CD14-positive monocyte (primary cell): ENCODE measurements at regions not wholly inside any gene's neighbourhood (a gene's known extent, or its start where the extent isn't known, plus 50 kb on each side); places are given as distances from the start of the nearest gene placed in this dataset.

Experiments
- DNase-seq, 3 donors: peaks; one replicate each; pipeline ENCODE4 v3.0.0-alpha.2; 2011 to 2022
- H2AFZ ChIP-seq: 2 replicates; pipeline ENCODE4 v1.6.0; 2012; ENCODE audit warnings: mild to moderate bottlenecking, low read depth, low read length, inconsistent platforms; ENCODE audit not compliant: insufficient read depth, poor library complexity, severe bottlenecking
- H3K27ac ChIP-seq, 2 donors: 1 replicate in 1 of 2; 2 replicates in 1 of 2; pipeline ENCODE4 v1.5.1; 2012 to 2013; ENCODE audit warnings: low read length in 2 of 2, control low read depth in 1 of 2, inconsistent platforms in 1 of 2, low read depth in 1 of 2, mild to moderate bottlenecking in 1 of 2
- H3K27me3 ChIP-seq, 2 donors: one replicate each; pipeline versions ENCODE4 v1.6.0 to v1.6.1; 2011 to 2013; ENCODE audit warnings: low read length in 2 of 2; ENCODE audit not compliant: control insufficient read depth in 2 of 2, insufficient read depth in 2 of 2
- H3K36me3 ChIP-seq, 2 donors: replicated peaks in 1 of 2; 1 replicate in 1 of 2; 2 replicates in 1 of 2; pipeline versions ENCODE4 v1.5.1 to v1.6.1; 2012 to 2013; ENCODE audit warnings: low read length in 2 of 2, control low read depth in 1 of 2, inconsistent platforms in 1 of 2, mild to moderate bottlenecking in 1 of 2; ENCODE audit not compliant: insufficient read depth in 2 of 2, control insufficient read depth in 1 of 2
- H3K4me1 ChIP-seq, 2 donors: 1 replicate in 1 of 2; 2 replicates in 1 of 2; pipeline versions ENCODE4 v1.5.1 to v1.6.1; 2012 to 2013; ENCODE audit warnings: low read length in 2 of 2, control low read depth in 1 of 2, inconsistent platforms in 1 of 2, mild to moderate bottlenecking in 1 of 2, moderate library complexity in 1 of 2; ENCODE audit not compliant: insufficient read depth in 2 of 2, control insufficient read depth in 1 of 2
- H3K4me2 ChIP-seq: replicated peaks from 2 replicates; pipeline ENCODE3; 2012; ENCODE audit warnings: low read length, moderate library complexity, mild to moderate bottlenecking; ENCODE audit not compliant: poor library complexity, severe bottlenecking; ENCODE audit errors: extremely low read depth
- H3K4me3 ChIP-seq, 3 experiments: fragments of 200-600 bp in 1 of 3; sonication (generic) in 1 of 3; replicated peaks in 1 of 3; 1 replicate in 2 of 3; 2 replicates in 1 of 3; pipeline ENCODE4 v1.5.1; 2011 to 2013; ENCODE audit warnings: low read length in 3 of 3, mild to moderate bottlenecking in 3 of 3, control low read depth in 2 of 3, low read depth in 2 of 3, inconsistent platforms in 1 of 3, moderate library complexity in 1 of 3
- H3K79me2 ChIP-seq: 2 replicates; pipeline ENCODE4 v1.6.0; 2012; ENCODE audit warnings: mild to moderate bottlenecking, control low read depth, inconsistent platforms, low read length, moderate library complexity; ENCODE audit not compliant: insufficient read depth
- H3K9ac ChIP-seq: 2 replicates; pipeline ENCODE4 v1.6.0; 2017; ENCODE audit warnings: low read length, mild to moderate bottlenecking; ENCODE audit not compliant: insufficient read depth, poor library complexity, severe bottlenecking
- H3K9me3 ChIP-seq, 2 donors: replicated peaks in 1 of 2; 1 replicate in 1 of 2; 2 replicates in 1 of 2; pipeline versions ENCODE4 v1.5.1 to v1.6.1; 2012 to 2013; ENCODE audit warnings: low read length in 2 of 2, control low read depth in 1 of 2; ENCODE audit not compliant: control insufficient read depth in 1 of 2, insufficient read depth in 1 of 2
- H4K20me1 ChIP-seq: 2 replicates; pipeline ENCODE4 v1.6.0; 2012; ENCODE audit warnings: mild to moderate bottlenecking, low read length, control low read depth, moderate library complexity; ENCODE audit not compliant: insufficient read depth
- H3K27ac Mint-ChIP-seq, 7 donors: one replicate each; pipeline ENCODE4 v1.8.0; 2020; ENCODE audit warnings: mild to moderate bottlenecking in 7 of 7, mixed read lengths in 7 of 7, moderate library complexity in 6 of 7, inconsistent platforms in 2 of 7
- H3K27me3 Mint-ChIP-seq, 3 donors: one replicate each; pipeline ENCODE4 v1.8.0; 2021 to 2022; ENCODE audit warnings: low read depth in 3 of 3, mild to moderate bottlenecking in 3 of 3, mixed read lengths in 3 of 3, moderate library complexity in 3 of 3, inconsistent platforms in 1 of 3
- H3K36me3 Mint-ChIP-seq, 2 donors: one replicate each; pipeline ENCODE4 v1.8.0; 2020; ENCODE audit warnings: mixed read lengths in 2 of 2, inconsistent platforms in 1 of 2, mild to moderate bottlenecking in 1 of 2
- H3K4me1 Mint-ChIP-seq: one replicate; pipeline ENCODE4 v1.8.0; 2020; ENCODE audit warnings: mild to moderate bottlenecking, mixed read lengths
- H3K4me3 Mint-ChIP-seq, 2 donors: one replicate each; pipeline ENCODE4 v1.8.0; 2020; ENCODE audit warnings: mild to moderate bottlenecking in 2 of 2, mixed read lengths in 2 of 2, moderate library complexity in 1 of 2
- H3K9me3 Mint-ChIP-seq, 7 donors: one replicate each; pipeline ENCODE4 v1.8.0; 2020 to 2022; ENCODE audit warnings: mixed read lengths in 7 of 7, mild to moderate bottlenecking in 6 of 7, moderate library complexity in 6 of 7, inconsistent platforms in 2 of 7
- CTCF ChIP-seq: fragments of 200-600 bp; IDR thresholded peaks from one replicate; pipeline ENCODE4 v1.8.0; 2022; ENCODE audit warnings: antibody characterized with exemption, mild to moderate bottlenecking
- WGBS: methylation state at CpG from one replicate; pipeline ENCODE4 v1.1.5; 2013; ENCODE audit warnings: missing lambda C conversion rate; ENCODE audit not compliant: insufficient coverage; 5-methylcytosine and 5-hydroxymethylcytosine counted together
- intact Hi-C, 2 donors: fragments of 100-400 bp; cut with micrococcal nuclease; formaldehyde crosslinking; loops; one replicate each; pipeline versions ENCODE4 v1.15.0 to v1.15.1; 2023

- Histone ChIP-seq H4K20me1 (no peaks in the 10 kb centered on the region), H3K9me3 (no peaks in the 10 kb centered on the region), H3K36me3 (no peaks in the 10 kb centered on the region), H3K27me3 (no peaks in the 10 kb centered on the region), H3K4me2 (no peak overlapping the region), H3K9ac (no peak overlapping the region), H3K4me1 (no peaks in the 10 kb centered on the region), H3K27ac (no peak overlapping the region), H3K4me3 (no peak overlapping the region), H3K79me2 (no peaks in the 10 kb centered on the region), H2AFZ (no peak overlapping the region)
- no peaks in the 10 kb centered on the region for H3K4me1 Mint-ChIP-seq
- peaks cover 0 to 6% (median 0%) of the 10 kb centered on the region in 3 donors for H3K27me3 Mint-ChIP-seq
- H3K27ac Mint-ChIP-seq, result no peak overlapping the region
- no peak overlapping the region for H3K4me3 Mint-ChIP-seq
- H3K9me3 Mint-ChIP-seq, result peaks cover 3 to 16% (median 10%) of the 10 kb centered on the region in 7 donors
- H3K36me3 Mint-ChIP-seq, result no peaks in the 10 kb centered on the region
- no peak for TF ChIP-seq CTCF
- intact Hi-C loops, result no loop called here
- DNase-seq, result no peak
- WGBS, result 100% methylated on average over 1 of the region's 3 CpGs
Observed at GRCh38 chr11:11117730-11118129, 235.3 kb downstream of the CSNK2A3 start.

- Histone ChIP-seq H3K9me3 (no peaks in the 10 kb centered on the region), H3K4me3 (no peak overlapping the region)
Observed at GRCh38 chr11:11115475-11115874, 237.6 kb downstream of the CSNK2A3 start.

More at GRCh38 chr11:11115475-11115874, 237.6 kb downstream of the CSNK2A3 start:
- no peaks in the 10 kb centered on the region for H3K36me3 ChIP-seq
- Mint-ChIP-seq H3K27ac (no peak overlapping the region), H3K4me3 (no peak overlapping the region), H3K27me3 (peaks cover 0 to 6% (median 0%) of the 10 kb centered on the region in 3 donors), H3K9me3 (peaks cover 3 to 18% (median 10%) of the 10 kb centered on the region in 7 donors), H3K36me3 (no peaks in the 10 kb centered on the region), H3K4me1 (no peaks in the 10 kb centered on the region)
- WGBS, result 60% methylated on average over 1 of the region's 3 CpGs
- no peak for TF ChIP-seq CTCF
- H2AFZ ChIP-seq, result no peak overlapping the region
- intact Hi-C loops, result no loop called here
- H3K4me1 ChIP-seq, result no peaks in the 10 kb centered on the region
- H3K9ac ChIP-seq, result no peak overlapping the region
- H3K79me2 ChIP-seq, result no peaks in the 10 kb centered on the region
- no peak overlapping the region for H3K27ac ChIP-seq
- H4K20me1 ChIP-seq, result no peaks in the 10 kb centered on the region
- no peak for DNase-seq
- H3K4me2 ChIP-seq, result no peak overlapping the region
- no peaks in the 10 kb centered on the region for H3K27me3 ChIP-seq
